ENCODE measurements at regions not wholly inside any gene's neighbourhood (a gene's known extent, or its start where the extent isn't known, plus 50 kb on each side); places are given as distances from the start of the nearest gene placed in this dataset.

- DNase-seq: no peak
Measured at GRCh38 chr10:3421537-3422257, 249.1 kb upstream of the PITRM1 start.

GRCh38 chr10:3420527-3421469, 248.2 kb upstream of the PITRM1 start:
- no peak for DNase-seq

GRCh38 chr10:3419719-3420495, 247.3 kb upstream of the PITRM1 start:
- DNase-seq: no peak

GRCh38 chr10:3418926-3419325, 246.3 kb upstream of the PITRM1 start:
- no peak for DNase-seq

- no peak for DNase-seq
Measured at GRCh38 chr10:3418041-3418754, 245.6 kb upstream of the PITRM1 start.

GRCh38 chr10:3417096-3417495, 244.5 kb upstream of the PITRM1 start:
- no peak for DNase-seq

GRCh38 chr10:3415878-3416605, 243.5 kb upstream of the PITRM1 start:
- DNase-seq: no peak

- DNase-seq: no peak
Measured at GRCh38 chr10:3415038-3415736, 242.6 kb upstream of the PITRM1 start.

- no peak for DNase-seq
Measured at GRCh38 chr10:3414667-3415023, 242.1 kb upstream of the PITRM1 start.

GRCh38 chr10:3413937-3414666, 241.5 kb upstream of the PITRM1 start:
- DNase-seq: no peak

- no peak for DNase-seq
Measured at GRCh38 chr10:3412646-3413045, 240.1 kb upstream of the PITRM1 start.

GRCh38 chr10:3412071-3412582, 239.5 kb upstream of the PITRM1 start:
- no peak for DNase-seq

GRCh38 chr10:3411044-3411443, 238.5 kb upstream of the PITRM1 start:
- no peak for DNase-seq

GRCh38 chr10:3409928-3410327, 237.3 kb upstream of the PITRM1 start:
- DNase-seq: no peak

GRCh38 chr10:3408603-3409365, 236.2 kb upstream of the PITRM1 start:
- no peak for DNase-seq

- no peak for DNase-seq
Measured at GRCh38 chr10:3407208-3407607, 234.6 kb upstream of the PITRM1 start.

GRCh38 chr10:3406556-3406955, 234.0 kb upstream of the PITRM1 start:
- no peak for DNase-seq

GRCh38 chr10:3404381-3404780, 231.8 kb upstream of the PITRM1 start:
- no peak for DNase-seq

- DNase-seq: no peak
Measured at GRCh38 chr10:3402187-3402751, 229.7 kb upstream of the PITRM1 start.

Measured in stimulated activated CD8-positive, alpha-beta memory T cell treated with anti-CD3 and anti-CD28 coated beads, Interleukin-4, amount 100 ng/mL, for 48 hours (primary cell).